K562 (cell line): ENCODE measurements at regions not wholly inside any gene's neighbourhood (a gene's known extent, or its start where the extent isn't known, plus 50 kb on each side); places are given as distances from the start of the nearest gene placed in this dataset.

Source experiments
- ATAC-seq: fragments of 200-7000 bp; cut with Tn5 transposase; 3 replicates; pipeline ENCODE4 v1.9.1; 2020; ENCODE audit warnings: moderate library complexity
- BruUV-seq: library from RNA; stranded (reverse); fragments of 400-500 nt; replicated peaks from 2 replicates; lab custom pipeline; 2021; lab: Mats Ljungman, UMichigan
- CTCF ChIA-PET: fragments of 300-600 bp; formaldehyde crosslinking; extraction: SDS; loops from one replicate; lab custom pipeline; 2021; ENCODE audit warnings: low intra/inter-chr PET ratio; lab: Yijun Ruan, JAX
- POLR2A ChIA-PET: fragments of 300-600, 350-650 bp; sonication (Branson Sonifier 250); formaldehyde crosslinking; extraction: SDS; loops from one replicate; lab custom pipeline; 2021; ENCODE audit warnings: antibody characterized with exemption, inconsistent platforms; lab: Yijun Ruan, JAX
- DNase-seq, 4 experiments: peaks; one replicate each; pipeline versions ENCODE4 v3.0.0 to v3.0.0-alpha.2; 2011 to 2018; ENCODE audit warnings: low spot score in 3 of 4, mixed read lengths in 3 of 4; ENCODE audit errors: extremely low read depth in 1 of 4
- FAIRE-seq: peaks from 2 replicates; lab custom pipeline; 2011; peaks lifted over from hg19 to GRCh38; lab: Jason Lieb, UNC
- H2AFZ ChIP-seq: 2 replicates; pipeline ENCODE4 v1.6.0; 2011; ENCODE audit warnings: low read depth, low read length, control low read depth, inconsistent platforms
- H3K27ac ChIP-seq: fragments of 200-600 bp; 3 replicates; pipeline ENCODE4 v1.8.0; 2011; ENCODE audit warnings: low read depth, mild to moderate bottlenecking, control low read depth, inconsistent platforms, low read length, moderate library complexity, mixed read lengths; ENCODE audit errors: extremely low read depth
- H3K27me3 ChIP-seq, 2 experiments: fragments of 300-600 bp in 1 of 2; 2 replicates in 1 of 2; 3 replicates in 1 of 2; pipeline versions ENCODE4 v1.6.0 to v1.8.0; 2011; ENCODE audit warnings: inconsistent platforms in 2 of 2, low read length in 2 of 2, mild to moderate bottlenecking in 1 of 2, mixed read lengths in 1 of 2, moderate library complexity in 1 of 2; ENCODE audit not compliant: control insufficient read depth in 2 of 2, insufficient read depth in 2 of 2
- H3K36me3 ChIP-seq: fragments of 300-600 bp; 3 replicates; pipeline ENCODE4 v1.8.0; 2011; ENCODE audit warnings: mild to moderate bottlenecking, low read length, inconsistent platforms; ENCODE audit not compliant: control insufficient read depth, insufficient read depth
- H3K4me1 ChIP-seq, 2 experiments: fragments of 200-600 bp in 1 of 2; replicated peaks in 1 of 2; 2 replicates in 1 of 2; 3 replicates in 1 of 2; pipeline versions ENCODE4 v1.5.1 to v1.8.0; 2011; ENCODE audit warnings: inconsistent platforms in 2 of 2, low read length in 2 of 2, mild to moderate bottlenecking in 1 of 2, mixed read lengths in 1 of 2, moderate library complexity in 1 of 2; ENCODE audit not compliant: control insufficient read depth in 2 of 2, insufficient read depth in 2 of 2
- H3K4me2 ChIP-seq: 2 replicates; pipeline ENCODE4 v1.6.1; 2011; ENCODE audit warnings: low read length, control low read depth, inconsistent platforms, mixed read lengths; ENCODE audit not compliant: insufficient read depth
- H3K4me3 ChIP-seq: fragments of 200-600 bp; sonication (generic), shearing (Covaris generic); 2 replicates; pipeline ENCODE4 v1.5.1; 2016; ENCODE audit warnings: control low read depth, inconsistent platforms
- H3K79me2 ChIP-seq: fragments of 200-600 bp; 3 replicates; pipeline ENCODE4 v1.8.0; 2011; ENCODE audit warnings: low read length, inconsistent platforms; ENCODE audit not compliant: control insufficient read depth, insufficient read depth
- H3K9ac ChIP-seq, 2 experiments: 2 replicates each; pipeline versions ENCODE4 v1.6.0 to v1.6.1; 2011; ENCODE audit warnings: low read depth in 2 of 2, low read length in 2 of 2, control low read depth in 1 of 2, inconsistent platforms in 1 of 2, mild to moderate bottlenecking in 1 of 2, mixed read lengths in 1 of 2; ENCODE audit not compliant: insufficient read depth in 1 of 2
- H3K9me1 ChIP-seq: one replicate; pipeline ENCODE4 v1.6.0; 2011; ENCODE audit warnings: inconsistent platforms, mild to moderate bottlenecking, low read length, moderate library complexity; ENCODE audit not compliant: control insufficient read depth, insufficient read depth
- H3K9me3 ChIP-seq: replicated peaks from 2 replicates; pipeline ENCODE4 v1.5.1; 2011; ENCODE audit warnings: low read depth, low read length, inconsistent platforms; ENCODE audit not compliant: control insufficient read depth, insufficient read depth
- H4K20me1 ChIP-seq: replicated peaks from 2 replicates; pipeline ENCODE4 v1.6.1; 2011; ENCODE audit warnings: low read length, inconsistent platforms, mixed read lengths; ENCODE audit not compliant: control insufficient read depth, insufficient read depth
- ADNP ChIP-seq: fragments of 200-800 bp; sonication (Bioruptor generic); IDR thresholded peaks from 2 replicates; pipeline ENCODE4 v1.6.1; 2016; ENCODE audit warnings: missing genetic modification characterization, missing compliant biosample characterization
- ATF7 ChIP-seq: fragments of 450-650 bp; IDR thresholded peaks from 2 replicates; pipeline ENCODE4 v1.7.1; 2014; ENCODE audit warnings: mild to moderate bottlenecking, moderate library complexity
- BRF1 ChIP-seq: IDR thresholded peaks from 3 replicates; pipeline ENCODE4 v1.6.1; 2011; ENCODE audit warnings: borderline replicate concordance, mild to moderate bottlenecking; ENCODE audit not compliant: insufficient read length; ENCODE audit errors: extremely low read depth
- KDM1A ChIP-seq, 2 experiments: fragments of 450-650 bp; IDR thresholded peaks; 2 replicates each; pipeline ENCODE4 v1.6.1; 2016; ENCODE audit warnings: mild to moderate bottlenecking in 2 of 2
- L3MBTL2 ChIP-seq: fragments of 450-650 bp; IDR thresholded peaks from 2 replicates; pipeline ENCODE4 v1.6.1; 2016; ENCODE audit warnings: mild to moderate bottlenecking, moderate library complexity
- MLX ChIP-seq, 2 experiments: fragments of 450-650 bp in 1 of 2; sonication (generic) in 1 of 2; formaldehyde crosslinking; conservative IDR thresholded peaks; 2 replicates each; pipeline versions ENCODE4 v1.4.0 to v1.8.1; 2020 to 2022; ENCODE audit warnings: mild to moderate bottlenecking in 1 of 2, missing genetic modification reagents in 1 of 2
- NR1H2 ChIP-seq: sonication (generic); formaldehyde crosslinking; IDR thresholded peaks from 2 replicates; pipeline ENCODE4 v1.4.0; 2020; ENCODE audit warnings: mild to moderate bottlenecking, missing genetic modification reagents
- PTRF ChIP-seq: fragments of 450-650 bp; IDR thresholded peaks from 2 replicates; pipeline ENCODE4 v1.6.1; 2016; ENCODE audit warnings: mild to moderate bottlenecking, missing genetic modification characterization, missing compliant biosample characterization
- XRCC4 ChIP-seq: IDR thresholded peaks from one replicate; pipeline ENCODE4 v1.6.1; 2011; ENCODE audit not compliant: insufficient read depth, insufficient read length; ENCODE audit errors: extremely low read depth
- ZNF282 ChIP-seq: sonication (generic); formaldehyde crosslinking; IDR thresholded peaks from 2 replicates; pipeline ENCODE4 v1.8.1; 2023; ENCODE audit warnings: missing genetic modification reagents
- ZNF717 ChIP-seq: fragments of 250-450 bp; sonication (Bioruptor Pico); IDR thresholded peaks from 2 replicates; pipeline ENCODE4 v1.5.0; 2021
- WGBS: fragments of 100-300 bp; shearing (Covaris generic); methylation state at CpG from one replicate; pipeline ENCODE4 v1.1.6; 2016; ENCODE audit warnings: low coverage, mixed read lengths; ENCODE audit not compliant: insufficient coverage; ENCODE audit errors: missing lambda C conversion rate; 5-methylcytosine and 5-hydroxymethylcytosine counted together
- in situ Hi-C: fragments of 300-500 bp; cut with MboI; formaldehyde crosslinking; loops from 4 replicates; pipeline ENCODE4 v1.15.0; 2018; ENCODE audit warnings: inconsistent platforms, mixed read lengths
- intact Hi-C: fragments of 100-400 bp; cut with micrococcal nuclease; formaldehyde crosslinking; loops from 2 replicates; pipeline ENCODE4 v1.14.2; 2022

- Histone ChIP-seq H3K27me3 (no peaks in the 10 kb centered on the region), H3K4me2 (no peak overlapping the region), H3K27ac (no peak overlapping the region), H4K20me1 (no peaks in the 10 kb centered on the region), H3K79me2 (no peaks in the 10 kb centered on the region), H3K9me3 (no peaks in the 10 kb centered on the region), H3K9me1 (no peaks in the 10 kb centered on the region), H3K4me1 (no peaks in the 10 kb centered on the region; a peak in 1 of 5 replicates)
- POLR2A ChIA-PET: no interaction called here
- ATAC-seq (no peak), DNase-seq (no peak), FAIRE-seq (no peak)
- CTCF ChIA-PET: no interaction called here
- in situ Hi-C loops: no loop called here
- WGBS: 3% methylated on average over 5 of the region's 5 CpGs
- no peak for TF ChIP-seq L3MBTL2
- no peak for TF ChIP-seq ZNF717 (CRISPR knock-in tag)
- no peak for TF ChIP-seq BRF1
- no peak for TF ChIP-seq PTRF
- TF ChIP-seq MLX (CRISPR knock-in tag; conservative IDR thresholded peaks at IDR 0.05): no peak
- no peak for TF ChIP-seq ZNF282 (CRISPR knock-in tag)
- no peak for TF ChIP-seq ADNP (tag)
- TF ChIP-seq XRCC4: no peak
- no peak for TF ChIP-seq NR1H2
- TF ChIP-seq KDM1A (IDR thresholded peaks at IDR 0.05): no peak
- TF ChIP-seq ATF7: no peak
- TF ChIP-seq, all 486 proteins: peak for 0
- Histone ChIP-seq H3K9ac (no peak overlapping the region), H3K4me3 (no peak overlapping the region), H2AFZ (no peak overlapping the region), H3K36me3 (no peaks in the 10 kb centered on the region)
- BruUV-seq: no TSS peak
- intact Hi-C loops: no loop called here
Measured at GRCh38 chr18:2444201-2444875, 127.0 kb downstream of the METTL4 start.
